AG09319 (cell line): ENCODE measurements at regions not wholly inside any gene's neighbourhood (a gene's known extent, or its start where the extent isn't known, plus 50 kb on each side); places are given as distances from the start of the nearest gene placed in this dataset.

Source experiments
- DNase-seq: peaks from one replicate; pipeline ENCODE4 v3.0.0-alpha.2; 2010; ENCODE audit warnings: low read depth; ENCODE audit errors: extremely low read depth
- CTCF ChIP-seq: IDR thresholded peaks from 2 replicates; pipeline ENCODE4 v1.5.1; 2011; ENCODE audit warnings: low read depth, mild to moderate bottlenecking, inconsistent platforms, low read length, moderate library complexity

GRCh38 chr1:233734456-233734855 lies 120.5 kb downstream of the KCNK1 start:
- no peak for DNase-seq
- TF ChIP-seq CTCF, result no peak

GRCh38 chr1:233735331-233735730 lies 121.4 kb downstream of the KCNK1 start:
- no peak for DNase-seq
- no peak for TF ChIP-seq CTCF

- no peak for DNase-seq
- TF ChIP-seq CTCF, result no peak
Measured at GRCh38 chr1:233735847-233736246, 121.9 kb downstream of the KCNK1 start.

DNA sequence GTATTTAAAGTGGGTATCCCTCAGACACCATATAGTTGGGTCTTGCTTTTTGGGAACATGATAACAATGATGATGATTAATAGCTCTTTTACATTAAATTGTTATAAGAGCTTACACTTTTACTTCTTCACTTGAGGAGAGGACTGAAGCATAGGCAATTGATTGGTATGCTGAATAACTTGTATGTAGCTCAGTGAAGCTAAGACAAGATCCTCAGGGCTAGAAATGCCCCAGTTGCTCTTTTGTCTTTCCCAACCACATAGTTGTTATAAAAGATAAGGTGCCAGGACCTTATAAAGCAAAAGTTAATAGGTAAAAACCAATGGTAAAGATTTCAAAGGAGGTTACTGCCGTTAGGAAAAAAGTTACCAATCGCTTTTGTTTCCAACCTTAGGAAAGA lies 123.4 kb downstream of the KCNK1 start:
- DNase-seq, result no peak
- TF ChIP-seq CTCF, result no peak

- no peak for TF ChIP-seq CTCF
- no peak for DNase-seq
Measured at GRCh38 chr1:233738396-233738795, 124.5 kb downstream of the KCNK1 start.

- no peak for TF ChIP-seq CTCF
- DNase-seq, result no peak
Measured at GRCh38 chr1:233738850-233739249, 124.9 kb downstream of the KCNK1 start.

- TF ChIP-seq CTCF, result no peak
- DNase-seq, result no peak
Measured at GRCh38 chr1:233744779-233745513, 131.0 kb downstream of the KCNK1 start.
